CD4-positive, alpha-beta T cell (primary cell): ENCODE measurements at regions not wholly inside any gene's neighbourhood (a gene's known extent, or its start where the extent isn't known, plus 50 kb on each side); places are given as distances from the start of the nearest gene placed in this dataset.

ENCODE experiments used
- ATAC-seq: fragments of 200-7000 bp; cut with Tn5 transposase; one replicate; pipeline ENCODE4 v1.10.0; 2022; ENCODE audit warnings: mild to moderate bottlenecking; ENCODE audit not compliant: poor library complexity
- CTCF ChIA-PET: fragments of 350-600 bp; sonication (Branson Sonifier 250); formaldehyde crosslinking; loops from one replicate; lab custom pipeline; 2021; ENCODE audit warnings: antibody characterized with exemption, inconsistent platforms; lab: Charles Lee
- POLR2A ChIA-PET: fragments of 350-600 bp; sonication (Branson Sonifier 250); formaldehyde crosslinking; loops from one replicate; lab custom pipeline; 2021; ENCODE audit warnings: antibody characterized with exemption, inconsistent platforms; lab: Charles Lee
- DNase-seq, 14 experiments: peaks; one replicate each; pipeline ENCODE4 v3.0.0-alpha.2; 2013 to 2020; ENCODE audit warnings: mixed read lengths in 2 of 14
- H3K27ac ChIP-seq, 2 donors: one replicate each; pipeline versions ENCODE4 v1.5.1 to v1.7.0; 2013; ENCODE audit warnings: low read length in 2 of 2, low read depth in 1 of 2, mild to moderate bottlenecking in 1 of 2
- H3K27me3 ChIP-seq, 2 experiments: 1 replicate in 1 of 2; 2 replicates in 1 of 2; pipeline versions ENCODE4 v1.6.1 to v1.7.0; 2013; ENCODE audit warnings: low read length in 2 of 2, control low read depth in 1 of 2, mild to moderate bottlenecking in 1 of 2, moderate library complexity in 1 of 2; ENCODE audit not compliant: insufficient read depth in 2 of 2, control insufficient read depth in 1 of 2
- H3K36me3 ChIP-seq: one replicate; pipeline ENCODE4 v1.6.1; 2013; ENCODE audit warnings: low read length, control low read depth; ENCODE audit not compliant: insufficient read depth
- H3K4me1 ChIP-seq: one replicate; pipeline ENCODE4 v1.6.1; 2013; ENCODE audit warnings: low read length, control low read depth; ENCODE audit not compliant: insufficient read depth
- H3K4me3 ChIP-seq: one replicate; pipeline ENCODE4 v1.5.1; 2013; ENCODE audit warnings: mild to moderate bottlenecking, low read length, moderate library complexity
- H3K9me3 ChIP-seq, 2 experiments: 1 replicate in 1 of 2; 2 replicates in 1 of 2; pipeline versions ENCODE4 v1.6.1 to v1.7.0; 2013; ENCODE audit warnings: low read length in 2 of 2, mild to moderate bottlenecking in 2 of 2, control low read depth in 1 of 2, moderate library complexity in 1 of 2; ENCODE audit not compliant: control insufficient read depth in 1 of 2, insufficient read depth in 1 of 2
- H3K27ac Mint-ChIP-seq: one replicate; pipeline ENCODE4 v1.8.0; 2020; ENCODE audit warnings: mixed read lengths
- H3K27me3 Mint-ChIP-seq: one replicate; pipeline ENCODE4 v1.8.0; 2021; ENCODE audit warnings: mixed read lengths
- H3K36me3 Mint-ChIP-seq: one replicate; pipeline ENCODE4 v1.8.0; 2021; ENCODE audit warnings: low read depth, mixed read lengths
- H3K4me1 Mint-ChIP-seq: one replicate; pipeline ENCODE4 v1.8.0; 2021; ENCODE audit warnings: low read depth, mixed read lengths
- H3K4me3 Mint-ChIP-seq: one replicate; pipeline ENCODE4 v1.8.0; 2020; ENCODE audit warnings: mild to moderate bottlenecking, mixed read lengths
- H3K9me3 Mint-ChIP-seq: one replicate; pipeline ENCODE4 v1.8.0; 2020; ENCODE audit warnings: mixed read lengths
- CTCF ChIP-seq: fragments of 200-600 bp; IDR thresholded peaks from one replicate; pipeline ENCODE4 v1.8.0; 2022; ENCODE audit warnings: antibody characterized with exemption, mild to moderate bottlenecking
- intact Hi-C, 2 experiments: fragments of 100-400 bp; cut with DNase I in 1 of 2; cut with micrococcal nuclease in 1 of 2; formaldehyde crosslinking; loops; one replicate each; pipeline versions ENCODE4 v1.15.1 to v1.9.0; 2023 to 2025; cut with DNase I, micrococcal nuclease

GRCh38 chr4:123930996-123931395 is 534.4 kb downstream of the SPRY1 start:
- no peaks in the 10 kb centered on the region for H3K36me3 ChIP-seq
- Mint-ChIP-seq H3K4me3 (no peak overlapping the region), H3K36me3 (no peaks in the 10 kb centered on the region), H3K27ac (no peak overlapping the region), H3K27me3 (no peaks in the 10 kb centered on the region), H3K9me3 (no peaks in the 10 kb centered on the region), H3K4me1 (no peaks in the 10 kb centered on the region)
- ATAC-seq, result no peak
- H3K4me3 ChIP-seq, result no peak overlapping the region
- no peak for DNase-seq
- H3K9me3 ChIP-seq, result no peaks in the 10 kb centered on the region
- ChIA-PET CTCF (no interaction called here), POLR2A (no interaction called here)
- no peaks in the 10 kb centered on the region for H3K27me3 ChIP-seq
- H3K27ac ChIP-seq, result no peak overlapping the region
- no peaks in the 10 kb centered on the region for H3K4me1 ChIP-seq
- no peak for TF ChIP-seq CTCF
- intact Hi-C loops, result no loop called here

GRCh38 chr4:123934096-123934495 is 537.5 kb downstream of the SPRY1 start:
- DNase-seq, result no peak
- POLR2A ChIA-PET, result no interaction called here
- Histone ChIP-seq H3K4me1 (no peaks in the 10 kb centered on the region), H3K9me3 (no peaks in the 10 kb centered on the region), H3K4me3 (no peak overlapping the region), H3K27ac (no peak overlapping the region), H3K36me3 (no peaks in the 10 kb centered on the region), H3K27me3 (no peaks in the 10 kb centered on the region)
- no peak for TF ChIP-seq CTCF
- Mint-ChIP-seq H3K27me3 (no peaks in the 10 kb centered on the region), H3K9me3 (no peaks in the 10 kb centered on the region), H3K4me3 (no peak overlapping the region), H3K36me3 (no peaks in the 10 kb centered on the region), H3K27ac (no peak overlapping the region), H3K4me1 (no peaks in the 10 kb centered on the region)
- intact Hi-C loops, result no loop called here
- ATAC-seq, result no peak
- CTCF ChIA-PET, result no interaction called here

- no peak overlapping the region for H3K27ac ChIP-seq
- intact Hi-C loops, result no loop called here
- H3K9me3 ChIP-seq, result no peaks in the 10 kb centered on the region
- H3K4me3 Mint-ChIP-seq, result no peak overlapping the region
- H3K4me1 ChIP-seq, result no peaks in the 10 kb centered on the region
- POLR2A ChIA-PET, result no interaction called here
- no peak overlapping the region for H3K27ac Mint-ChIP-seq
- H3K27me3 Mint-ChIP-seq, result no peaks in the 10 kb centered on the region
- ATAC-seq, result no peak
- H3K36me3 Mint-ChIP-seq, result no peaks in the 10 kb centered on the region
- no peaks in the 10 kb centered on the region for H3K9me3 Mint-ChIP-seq
- no peaks in the 10 kb centered on the region for H3K27me3 ChIP-seq
- H3K4me3 ChIP-seq, result no peak overlapping the region
- H3K36me3 ChIP-seq, result no peaks in the 10 kb centered on the region
- no peak for TF ChIP-seq CTCF
- H3K4me1 Mint-ChIP-seq, result no peaks in the 10 kb centered on the region
- CTCF ChIA-PET, result no interaction called here
- DNase-seq, result no peak
Measured at GRCh38 chr4:123936621-123937043, 540.0 kb downstream of the SPRY1 start.
